T-helper 1 cell (primary cell): ENCODE measurements at regions not wholly inside any gene's neighbourhood (a gene's known extent, or its start where the extent isn't known, plus 50 kb on each side); places are given as distances from the start of the nearest gene placed in this dataset.

Experiments
- DNase-seq, 5 donors: peaks; one replicate each; pipeline ENCODE4 v3.0.0-alpha.2; 2012 to 2020

- DNase-seq: no peak
Observed at GRCh38 chr5:82684659-82685058, 392.5 kb downstream of the TMEM167A start.

- no peak for DNase-seq
Observed at GRCh38 chr5:82684165-82684564, 393.0 kb downstream of the TMEM167A start.

GRCh38 chr5:82679660-82680059, 397.5 kb downstream of the TMEM167A start:
- no peak for DNase-seq

GRCh38 chr5:82676661-82677060, 398.5 kb upstream of the RPS23 start:
- peak in 1 of 5 donors; percentile 81 for DNase-seq

- no peak for DNase-seq
Observed at GRCh38 chr5:82674671-82675070, 396.5 kb upstream of the RPS23 start.

GRCh38 chr5:82673057-82673809, 395.1 kb upstream of the RPS23 start:
- no peak for DNase-seq

GRCh38 chr5:82670692-82671091, 392.5 kb upstream of the RPS23 start:
- no peak for DNase-seq

GRCh38 chr5:82669720-82670119, 391.6 kb upstream of the RPS23 start:
- no peak for DNase-seq

- no peak for DNase-seq
Observed at GRCh38 chr5:82666312-82666711, 388.2 kb upstream of the RPS23 start.

GRCh38 chr5:82664732-82665131, 386.6 kb upstream of the RPS23 start:
- DNase-seq: no peak

GRCh38 chr5:82663225-82663624, 385.1 kb upstream of the RPS23 start:
- DNase-seq: no peak

GRCh38 chr5:82662340-82662739, 384.2 kb upstream of the RPS23 start:
- no peak for DNase-seq

GRCh38 chr5:82661933-82662332, 383.8 kb upstream of the RPS23 start:
- DNase-seq: no peak

GRCh38 chr5:82661462-82661861, 383.3 kb upstream of the RPS23 start:
- no peak for DNase-seq

- DNase-seq: no peak
Observed at GRCh38 chr5:82659115-82659514, 381.0 kb upstream of the RPS23 start.

GRCh38 chr5:82657033-82657699, 379.0 kb upstream of the RPS23 start:
- no peak for DNase-seq

GRCh38 chr5:82656341-82656761, 378.2 kb upstream of the RPS23 start:
- no peak for DNase-seq

GRCh38 chr5:82655078-82655477, 376.9 kb upstream of the RPS23 start:
- no peak for DNase-seq

GRCh38 chr5:82649943-82650342, 371.8 kb upstream of the RPS23 start:
- DNase-seq: no peak

- no peak for DNase-seq
Observed at GRCh38 chr5:82644766-82645165, 366.6 kb upstream of the RPS23 start.

- no peak for DNase-seq
Observed at GRCh38 chr5:82644229-82644628, 366.1 kb upstream of the RPS23 start.

- no peak for DNase-seq
Observed at GRCh38 chr5:82642313-82642712, 364.2 kb upstream of the RPS23 start.

GRCh38 chr5:82641331-82642003, 363.3 kb upstream of the RPS23 start:
- DNase-seq: peak in 1 of 5 donors; percentile 53

- DNase-seq: no peak
Observed at GRCh38 chr5:82640916-82641315, 362.8 kb upstream of the RPS23 start.
